HG02642 (cell line): ENCODE measurements at regions not wholly inside any gene's neighbourhood (a gene's known extent, or its start where the extent isn't known, plus 50 kb on each side); places are given as distances from the start of the nearest gene placed in this dataset.

Source experiments
- ATAC-seq: cut with Tn5 transposase; IDR thresholded peaks from one replicate; pipeline ENCODE4 v1.9.1; 2021; ENCODE audit warnings: mild to moderate bottlenecking; ENCODE audit not compliant: unreplicated experiment, poor library complexity

DNA sequence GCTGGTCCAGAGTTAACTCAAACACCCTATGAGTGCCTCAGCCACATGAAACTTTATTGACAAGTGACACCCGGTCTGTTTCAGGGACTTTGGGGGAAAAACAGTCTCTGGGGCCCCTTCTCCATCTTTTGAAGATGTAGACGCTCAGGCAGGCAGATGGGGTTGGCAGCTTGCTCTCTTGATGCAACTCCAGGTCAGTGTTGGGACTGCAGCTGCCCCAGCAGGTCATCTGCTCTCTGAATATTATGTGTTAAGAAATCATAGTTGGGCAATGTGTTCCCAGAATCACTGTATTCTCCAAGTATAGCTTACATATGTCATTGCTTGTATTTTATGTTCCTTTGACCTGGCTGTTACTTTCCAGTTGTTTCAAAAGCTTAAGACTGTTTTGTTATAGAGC is 544.9 kb upstream of the MGMT start:
- ATAC-seq = no peak

DNA sequence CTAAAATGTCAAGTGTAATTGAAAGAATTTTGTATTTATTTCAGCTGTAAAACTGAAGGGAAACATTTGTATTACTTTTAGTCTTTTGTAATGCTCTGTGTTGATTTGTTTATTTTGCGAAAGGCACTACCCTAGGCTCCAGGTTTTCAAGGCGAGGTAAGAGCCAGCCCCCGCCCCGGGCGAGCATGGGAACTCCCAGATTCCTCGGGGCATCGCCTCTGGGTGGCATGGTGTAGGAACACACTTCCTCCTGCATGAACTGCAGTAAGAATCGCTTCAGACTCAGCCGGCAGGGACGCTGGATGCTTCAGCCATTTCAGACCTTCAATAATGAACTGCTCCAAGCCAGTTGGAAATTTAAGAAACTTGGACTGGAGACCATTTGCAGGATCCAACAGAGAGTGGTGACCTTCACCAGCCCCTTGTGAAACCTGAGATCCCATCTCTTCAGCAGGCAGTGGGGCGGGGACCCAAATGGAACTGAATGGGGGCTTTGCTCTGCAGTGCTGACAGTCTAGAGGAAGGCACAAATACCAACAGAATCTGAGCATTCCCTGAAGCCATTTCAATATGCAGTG is 544.3 kb upstream of the MGMT start:
- ATAC-seq = no peak

- ATAC-seq = no peak
Observed at GRCh38 chr10:128924918-128925317, 542.1 kb upstream of the MGMT start.

- ATAC-seq = no peak
Observed at GRCh38 chr10:128926711-128927110, 540.3 kb upstream of the MGMT start.

GRCh38 chr10:128927497-128928161 is 539.4 kb upstream of the MGMT start:
- ATAC-seq = no peak

DNA sequence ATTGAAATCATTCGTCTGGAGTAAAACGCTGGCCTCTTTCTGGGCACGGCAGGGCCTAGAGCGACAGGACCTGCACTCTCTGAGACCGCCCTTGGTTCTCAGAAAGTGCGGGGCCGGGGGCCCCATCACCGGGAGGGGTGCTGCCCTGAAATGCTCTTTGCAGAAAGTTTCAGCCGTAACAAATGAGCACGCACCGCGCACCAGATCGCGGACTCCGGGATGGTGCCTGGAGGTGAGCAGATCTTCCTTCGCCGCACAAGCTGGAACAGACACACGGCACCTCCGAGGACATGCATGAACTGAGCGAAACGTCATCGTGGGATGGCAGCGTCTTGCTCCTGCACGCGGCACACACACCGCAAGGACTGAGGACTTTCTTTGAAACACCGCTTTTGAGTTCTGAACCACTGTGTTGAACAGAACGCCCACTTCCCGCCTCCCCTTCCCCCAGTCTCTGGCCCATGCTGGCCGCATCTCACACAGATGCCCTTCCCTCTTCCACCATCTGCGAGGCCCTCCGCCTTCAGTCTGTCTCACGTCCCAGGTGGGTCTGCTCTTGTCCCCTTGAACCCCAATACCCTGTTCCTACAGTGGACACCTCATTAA is 538.7 kb upstream of the MGMT start:
- ATAC-seq = no peak

DNA sequence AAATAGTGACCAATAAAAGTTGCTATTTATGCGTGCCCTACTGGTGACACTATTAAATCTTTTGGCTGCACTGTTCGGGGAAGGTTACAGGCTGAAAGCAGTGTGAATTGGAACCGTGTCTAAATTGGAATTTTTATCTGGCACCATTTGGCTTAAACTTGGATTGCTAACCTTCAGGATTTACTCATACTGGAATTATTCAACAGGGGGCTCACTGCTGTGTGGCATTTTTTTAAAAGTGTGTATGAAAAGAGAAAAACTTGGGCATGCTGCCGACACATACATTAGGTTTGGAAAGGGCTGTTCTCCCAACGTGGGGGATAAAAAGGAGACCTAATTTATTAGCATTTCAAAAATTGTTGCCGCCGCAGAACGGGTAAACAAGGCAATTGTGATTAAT is 537.9 kb upstream of the MGMT start:
- ATAC-seq = no peak

- no peak for ATAC-seq
Observed at GRCh38 chr10:128929767-128930166, 537.3 kb upstream of the MGMT start.

GRCh38 chr10:128930515-128930914 is 536.5 kb upstream of the MGMT start:
- ATAC-seq = no peak

DNA sequence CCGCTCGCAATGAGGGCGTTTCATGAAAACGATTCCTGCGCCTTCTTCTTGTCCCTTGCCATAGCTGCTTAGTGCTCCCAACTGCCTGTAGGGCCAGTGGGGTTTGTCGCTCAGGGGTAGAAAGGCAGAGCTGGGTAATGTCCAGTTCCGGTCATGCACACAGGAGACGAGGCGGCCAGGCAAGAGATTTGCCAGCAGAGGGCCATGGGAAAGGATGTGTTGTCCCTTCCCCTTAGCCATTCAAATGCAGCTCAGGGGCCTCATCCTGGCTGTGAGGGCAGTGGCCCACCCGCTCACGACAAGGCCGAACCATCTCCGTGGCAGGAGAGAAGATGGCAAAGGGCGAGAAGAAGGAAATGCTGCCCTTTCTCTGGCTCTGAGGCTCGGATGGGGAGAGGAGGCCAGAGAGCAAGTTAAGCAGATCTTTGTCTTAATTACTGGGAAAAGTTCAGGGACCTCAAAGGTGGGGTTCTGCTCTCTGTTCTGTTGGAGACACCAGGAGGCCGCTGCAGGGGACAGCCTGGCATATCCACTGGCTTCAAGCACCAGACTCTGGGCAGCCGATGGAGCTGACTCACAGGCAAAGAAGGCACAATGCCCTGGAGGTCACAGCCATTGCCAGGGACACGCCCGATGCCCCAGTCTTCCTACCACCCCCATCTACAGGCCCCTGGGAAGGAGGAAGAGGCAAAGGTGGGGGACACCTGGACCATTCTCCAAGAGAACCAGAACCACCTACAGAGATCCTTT is 534.8 kb upstream of the MGMT start:
- no peak for ATAC-seq

- no peak for ATAC-seq
Observed at GRCh38 chr10:128934492-128934891, 532.5 kb upstream of the MGMT start.

- no peak for ATAC-seq
Observed at GRCh38 chr10:128936392-128936791, 530.6 kb upstream of the MGMT start.

GRCh38 chr10:128938558-128938957 is 528.5 kb upstream of the MGMT start:
- no peak for ATAC-seq

DNA sequence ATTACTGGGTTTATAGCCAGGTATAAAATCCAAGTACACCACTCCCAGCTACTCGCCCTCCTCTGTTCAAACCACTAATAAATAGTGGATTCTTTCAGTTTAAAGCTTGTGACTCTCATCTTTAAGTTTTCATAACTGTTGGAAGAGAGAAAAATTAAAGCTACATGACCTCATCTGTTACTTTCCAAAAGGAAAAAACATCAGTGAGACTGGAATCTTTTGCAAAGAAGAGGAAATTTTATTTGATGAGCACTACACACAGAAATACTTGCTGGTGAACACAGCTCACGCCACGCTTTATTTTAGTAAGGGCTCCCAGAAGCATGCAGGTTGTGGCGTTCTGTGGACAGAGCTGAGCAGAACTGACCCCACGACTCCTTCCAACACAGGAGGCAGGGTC is 527.0 kb upstream of the MGMT start:
- no peak for ATAC-seq

GRCh38 chr10:128943111-128943510 is 523.9 kb upstream of the MGMT start:
- ATAC-seq = no peak

DNA sequence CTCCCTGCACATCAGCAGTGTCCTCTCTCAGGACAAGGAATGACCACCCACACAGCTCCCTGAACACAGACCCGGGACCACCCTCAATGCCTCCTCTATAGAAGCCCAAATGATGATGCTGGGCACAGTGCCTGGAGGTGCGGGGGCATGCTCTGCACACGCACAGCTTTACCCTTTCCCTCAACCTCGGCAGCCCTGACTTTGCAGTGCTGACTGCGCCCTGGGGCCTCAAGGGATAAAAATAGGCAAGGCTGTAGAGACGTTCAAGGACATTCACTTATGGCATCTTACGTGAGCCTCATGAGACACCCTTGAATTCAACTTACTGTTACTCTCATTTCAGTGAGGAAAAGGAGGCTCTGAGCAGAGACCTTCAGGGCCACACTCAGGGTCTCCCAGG is 521.6 kb upstream of the MGMT start:
- ATAC-seq = no peak

GRCh38 chr10:128950159-128950915 is 516.7 kb upstream of the MGMT start:
- ATAC-seq = no peak

- no peak for ATAC-seq
Observed at GRCh38 chr10:128950916-128951275, 516.1 kb upstream of the MGMT start.

- no peak for ATAC-seq
Observed at GRCh38 chr10:128952856-128953255, 514.2 kb upstream of the MGMT start.

DNA sequence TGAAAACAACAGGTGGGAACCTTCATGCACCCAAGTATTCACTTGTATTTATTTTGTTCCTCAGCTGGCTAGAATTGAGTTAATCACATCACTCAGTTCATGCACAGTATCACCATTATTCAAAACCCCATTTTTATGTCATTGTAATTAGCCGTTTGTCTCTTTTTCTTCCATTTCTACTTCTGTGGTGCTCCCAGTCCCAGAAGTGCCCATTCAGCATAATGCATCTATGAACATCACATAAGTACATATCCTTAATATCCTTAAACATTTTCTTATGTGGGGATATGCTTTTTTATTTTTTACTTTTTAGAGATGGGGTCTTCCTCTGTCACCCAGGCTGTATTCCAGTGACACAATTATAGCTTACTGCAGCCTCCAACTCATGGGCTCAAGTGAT is 510.9 kb upstream of the MGMT start:
- no peak for ATAC-seq

GRCh38 chr10:128957221-128957620 is 509.8 kb upstream of the MGMT start:
- no peak for ATAC-seq
